Ishikawa (cell line): ENCODE measurements at regions not wholly inside any gene's neighbourhood (a gene's known extent, or its start where the extent isn't known, plus 50 kb on each side); places are given as distances from the start of the nearest gene placed in this dataset.

Source experiments
- CEBPB ChIP-seq: IDR thresholded peaks from 2 replicates; pipeline ENCODE4 v1.6.1; 2012
- CREB1 ChIP-seq: IDR thresholded peaks from 2 replicates; pipeline ENCODE4 v1.6.1; 2012; ENCODE audit warnings: low read depth
- EGR1 ChIP-seq: IDR thresholded peaks from 2 replicates; pipeline ENCODE4 v1.6.1; 2012
- EP300 ChIP-seq: IDR thresholded peaks from 2 replicates; pipeline ENCODE4 v1.6.1; 2012; ENCODE audit warnings: borderline replicate concordance
- FOXM1 ChIP-seq: IDR thresholded peaks from 2 replicates; pipeline ENCODE4 v1.6.1; 2012; ENCODE audit warnings: low read depth, borderline replicate concordance
- MAX ChIP-seq: IDR thresholded peaks from 2 replicates; pipeline ENCODE4 v1.6.1; 2012
- NFIC ChIP-seq: IDR thresholded peaks from 2 replicates; pipeline ENCODE4 v1.6.1; 2012
- RAD21 ChIP-seq: IDR thresholded peaks from 2 replicates; pipeline ENCODE4 v1.6.1; 2012; ENCODE audit warnings: low read depth
- REST ChIP-seq: IDR thresholded peaks from 2 replicates; pipeline ENCODE4 v1.6.1; 2012; ENCODE audit warnings: low read depth, mild to moderate bottlenecking
- TAF1 ChIP-seq: IDR thresholded peaks from 2 replicates; pipeline ENCODE4 v1.6.1; 2012; ENCODE audit warnings: low read depth, mild to moderate bottlenecking
- TCF12 ChIP-seq: IDR thresholded peaks from 2 replicates; pipeline ENCODE4 v1.6.1; 2012; ENCODE audit warnings: low read depth
- TEAD4 ChIP-seq: IDR thresholded peaks from 2 replicates; pipeline ENCODE4 v1.6.1; 2012
- YY1 ChIP-seq: IDR thresholded peaks from 2 replicates; pipeline ENCODE4 v1.6.1; 2012; ENCODE audit warnings: low read depth
- ZBTB7A ChIP-seq: IDR thresholded peaks from 2 replicates; pipeline ENCODE4 v1.6.1; 2012; ENCODE audit warnings: low read depth
- TF ChIP-seq, protein P1 (sequence below): IDR thresholded peaks from 2 replicates; pipeline ENCODE4 v1.6.1; 2012

GRCh38 chrX:116618546-116618945 lies 155.8 kb upstream of the CT83 start:
- TF ChIP-seq, protein P1, sequence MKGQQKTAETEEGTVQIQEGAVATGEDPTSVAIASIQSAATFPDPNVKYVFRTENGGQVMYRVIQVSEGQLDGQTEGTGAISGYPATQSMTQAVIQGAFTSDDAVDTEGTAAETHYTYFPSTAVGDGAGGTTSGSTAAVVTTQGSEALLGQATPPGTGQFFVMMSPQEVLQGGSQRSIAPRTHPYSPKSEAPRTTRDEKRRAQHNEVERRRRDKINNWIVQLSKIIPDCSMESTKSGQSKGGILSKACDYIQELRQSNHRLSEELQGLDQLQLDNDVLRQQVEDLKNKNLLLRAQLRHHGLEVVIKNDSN = no peak
- TF ChIP-seq EGR1 (no peak), REST (no peak), TAF1 (no peak), FOXM1 (no peak), CREB1 (no peak), TCF12 (no peak), MAX (no peak)

- TF ChIP-seq RAD21 (no peak), TEAD4 (no peak), EGR1 (no peak), CEBPB (no peak), NFIC (no peak), TCF12 (no peak), FOXM1 (no peak), TAF1 (no peak), EP300 (no peak), YY1 (no peak), ZBTB7A (no peak), CREB1 (no peak)
- TF ChIP-seq, protein P1 = no peak
Observed at GRCh38 chrX:116607776-116608175, 145.0 kb upstream of the CT83 start.

DNA sequence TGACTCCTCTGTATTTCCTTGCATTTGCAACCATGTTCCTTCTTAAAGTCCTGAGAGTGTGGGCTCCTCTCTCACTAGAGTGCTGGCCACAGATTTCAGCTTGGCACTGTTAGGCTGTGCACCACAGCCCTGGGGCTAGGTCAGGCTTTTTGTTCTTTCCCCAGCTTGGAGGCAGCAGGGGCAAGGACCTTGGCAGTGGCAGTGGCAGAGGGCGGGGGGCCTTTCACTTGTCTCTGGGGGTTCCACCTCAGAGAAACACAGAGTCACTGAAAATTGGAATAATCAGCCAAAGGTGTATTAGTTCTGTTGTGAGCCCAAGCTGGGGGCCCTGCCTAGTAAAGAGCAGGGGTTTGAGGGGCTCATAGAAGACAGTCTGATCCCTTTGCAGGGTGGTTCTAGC lies 142.8 kb upstream of the CT83 start:
- TF ChIP-seq, protein P1 = no peak
- TF ChIP-seq MAX = no peak
- TF ChIP-seq NFIC = no peak
- no peak for TF ChIP-seq TEAD4
- TF ChIP-seq EP300 = no peak
- TF ChIP-seq ZBTB7A = no peak
- no peak for TF ChIP-seq EGR1
- no peak for TF ChIP-seq RAD21
- TF ChIP-seq FOXM1 = no peak
- TF ChIP-seq CEBPB = no peak
- no peak for TF ChIP-seq TCF12
- TF ChIP-seq TAF1 = no peak
- TF ChIP-seq REST = no peak
- no peak for TF ChIP-seq YY1
- TF ChIP-seq CREB1 = no peak

DNA sequence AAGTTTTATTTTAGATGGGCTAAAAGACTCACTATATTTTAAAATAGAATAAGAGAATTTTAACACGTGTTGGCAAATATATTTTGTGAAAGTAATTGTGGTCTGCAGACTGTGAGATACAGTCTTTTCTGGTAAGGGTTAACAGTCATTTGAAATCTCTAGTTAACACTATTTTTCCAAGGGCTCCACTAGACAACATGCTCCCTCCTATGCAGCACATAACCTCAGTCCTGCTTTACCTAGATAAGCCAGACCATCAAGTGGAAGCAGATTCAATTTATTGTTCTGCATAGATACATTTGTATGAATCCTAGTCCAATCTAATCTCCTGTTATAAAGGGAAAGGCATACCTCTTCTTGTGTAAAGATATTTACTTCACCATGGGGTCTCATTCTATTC lies 133.2 kb upstream of the CT83 start:
- no peak for TF ChIP-seq EGR1
- no peak for TF ChIP-seq TAF1
- no peak for TF ChIP-seq TEAD4
- TF ChIP-seq NFIC = no peak
- TF ChIP-seq, protein P1 = no peak
- no peak for TF ChIP-seq ZBTB7A
- no peak for TF ChIP-seq MAX
- TF ChIP-seq RAD21 = no peak
